HEK293 (cell line): ENCODE measurements at regions not wholly inside any gene's neighbourhood (a gene's known extent, or its start where the extent isn't known, plus 50 kb on each side); places are given as distances from the start of the nearest gene placed in this dataset.

Source experiments
- ATF2 ChIP-seq: fragments of 450-650 bp; formaldehyde crosslinking; IDR thresholded peaks from 2 replicates; pipeline ENCODE4 v1.5.1; 2016; ENCODE audit warnings: missing biosample characterization, missing genetic modification characterization, low read depth
- CTCF ChIP-seq: fragments of 450-650 bp; formaldehyde crosslinking; IDR thresholded peaks from 2 replicates; pipeline ENCODE4 v1.5.1; 2016; ENCODE audit warnings: missing biosample characterization, missing genetic modification characterization
- HOXA7 ChIP-seq: sonication (generic); formaldehyde crosslinking; IDR thresholded peaks from 2 replicates; pipeline ENCODE4 v1.8.1; 2022; ENCODE audit warnings: missing genetic modification reagents, borderline replicate concordance
- REST ChIP-seq: fragments of 450-650 bp; formaldehyde crosslinking; IDR thresholded peaks from 2 replicates; pipeline ENCODE4 v1.5.1; 2016; ENCODE audit warnings: missing biosample characterization, missing genetic modification characterization
- ZBTB26 ChIP-seq: fragments of 450-650 bp; formaldehyde crosslinking; optimal IDR thresholded peaks from 2 replicates; pipeline ENCODE3; 2016; ENCODE audit warnings: missing biosample characterization, mild to moderate bottlenecking, missing genetic modification characterization
- ZNF223 ChIP-seq: fragments of 450-650 bp; formaldehyde crosslinking; IDR thresholded peaks from 2 replicates; pipeline ENCODE4 v1.5.1; 2016; ENCODE audit warnings: missing biosample characterization, missing genetic modification characterization

- no peak for TF ChIP-seq CTCF
- TF ChIP-seq HOXA7 (CRISPR knock-in tag) = no peak
- no peak for TF ChIP-seq ATF2 (tag by site-specific recombination)
- TF ChIP-seq REST (tag by site-specific recombination) = no peak
- no peak for TF ChIP-seq ZBTB26 (tag by site-specific recombination)
- TF ChIP-seq ZNF223 = no peak
Measured at GRCh38 chr2:184455624-184456023, 142.7 kb upstream of the ZNF804A start.
